HL-60/S4 treated with retinoic acid at 250 ng/mL for 4 days and 3 days (cell line): ENCODE measurements at regions not wholly inside any gene's neighbourhood (a gene's known extent, or its start where the extent isn't known, plus 50 kb on each side); places are given as distances from the start of the nearest gene placed in this dataset.

Experiments
- in situ Hi-C: fragments of 300-500 bp; cut with MboI; formaldehyde crosslinking; loops from 2 replicates; pipeline ENCODE4 v1.7.0; 2022; ENCODE audit warnings: low sequenced_read_pairs

DNA sequence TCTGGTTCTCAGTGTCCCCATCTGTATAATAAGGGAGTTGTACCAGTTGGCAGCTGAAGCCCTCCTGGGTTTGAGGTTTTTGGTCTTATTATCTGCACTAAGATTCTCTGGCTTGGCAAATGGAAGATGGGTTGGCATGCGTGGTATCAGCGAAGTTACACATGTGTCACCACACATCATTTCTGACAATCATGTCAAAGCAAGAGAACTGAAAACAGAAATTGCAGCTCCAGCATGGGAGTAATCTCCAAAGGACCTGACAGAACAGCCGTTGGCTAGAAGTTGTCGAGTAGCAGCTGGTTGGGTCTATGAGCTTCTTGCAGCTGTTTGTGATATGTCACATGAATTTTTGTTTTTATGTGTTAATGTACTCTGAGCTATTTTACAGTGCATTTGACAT is 317.4 kb downstream of the SLC4A3 start:
- in situ Hi-C loops: no loop called here

DNA sequence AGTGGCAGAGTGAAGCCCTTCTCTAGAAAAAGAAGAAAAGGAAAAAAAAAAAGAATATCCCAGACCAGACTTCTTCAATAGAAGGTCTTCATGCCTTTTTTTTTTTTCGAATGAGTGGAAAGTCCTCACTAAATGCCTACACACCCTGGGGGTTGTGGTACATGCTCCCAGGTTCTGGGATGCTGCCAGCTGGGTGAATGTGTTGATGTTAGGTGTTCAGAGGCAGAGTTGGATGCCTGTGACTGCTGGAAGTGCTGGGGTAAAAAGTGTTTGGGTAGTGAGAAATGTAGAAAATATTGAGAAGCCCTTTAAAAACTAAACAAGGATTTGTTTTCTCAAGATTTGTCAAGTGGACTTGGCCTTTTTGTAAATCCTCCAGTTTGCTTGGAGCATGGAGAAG is 318.6 kb downstream of the SLC4A3 start:
- in situ Hi-C loops: no loop called here

DNA sequence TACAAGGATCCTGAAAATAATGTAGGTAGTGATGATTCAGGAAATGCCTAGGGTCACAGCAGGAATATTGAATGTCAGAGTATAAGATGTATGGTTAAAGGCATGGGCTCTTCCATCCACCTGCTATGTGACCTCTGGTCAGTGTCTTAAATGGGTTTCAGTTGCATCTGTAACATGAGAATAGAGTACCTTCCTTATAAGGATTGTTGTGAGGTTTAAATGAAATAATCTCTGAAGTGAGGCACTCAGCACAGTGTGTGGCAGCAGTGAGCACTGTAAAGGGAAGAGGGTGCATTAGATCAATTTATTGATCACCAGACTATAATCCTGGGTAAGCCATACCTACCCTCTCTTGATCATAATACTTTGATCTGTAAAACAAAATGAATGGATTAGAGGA is 319.1 kb downstream of the SLC4A3 start:
- in situ Hi-C loops: no loop called here

DNA sequence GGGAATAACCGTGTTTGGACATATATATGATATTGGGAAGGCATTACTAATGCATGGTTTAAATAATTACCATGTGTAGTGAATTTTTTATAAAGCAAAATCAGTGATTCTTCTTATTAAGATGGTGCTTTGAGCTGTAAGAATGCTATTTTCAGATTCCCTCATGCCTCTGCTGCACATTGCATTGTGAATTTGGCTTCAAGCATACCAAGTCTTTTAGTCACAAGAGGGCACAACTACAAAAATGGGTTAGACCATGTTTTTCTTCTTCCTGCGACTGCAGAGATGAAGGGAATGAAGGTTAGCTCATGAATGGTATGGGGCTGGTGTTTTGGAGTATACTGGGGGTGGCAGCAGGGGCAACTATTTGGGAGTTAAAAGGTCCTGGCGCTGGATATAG is 320.1 kb downstream of the SLC4A3 start:
- in situ Hi-C loops: no loop called here

DNA sequence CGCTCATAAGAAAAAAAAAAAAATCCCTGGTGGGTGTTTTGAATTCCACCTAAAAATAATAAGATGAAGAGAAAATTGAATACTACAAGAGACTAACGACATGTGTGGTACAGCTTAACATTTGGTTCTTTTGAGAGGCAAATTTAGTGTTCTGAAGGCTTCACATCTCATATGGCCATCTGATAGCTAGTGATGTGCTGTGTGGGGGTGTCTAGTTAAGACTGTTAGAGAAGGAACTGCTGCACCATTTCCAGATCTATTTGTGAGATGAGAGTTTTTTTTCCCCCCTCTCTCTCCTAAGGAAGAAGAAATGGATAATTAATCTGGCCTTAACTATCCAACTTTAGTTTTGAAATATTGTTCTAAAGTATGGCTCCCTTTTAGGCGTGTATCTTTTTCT is 321.6 kb downstream of the SLC4A3 start:
- in situ Hi-C loops: no loop called here

DNA sequence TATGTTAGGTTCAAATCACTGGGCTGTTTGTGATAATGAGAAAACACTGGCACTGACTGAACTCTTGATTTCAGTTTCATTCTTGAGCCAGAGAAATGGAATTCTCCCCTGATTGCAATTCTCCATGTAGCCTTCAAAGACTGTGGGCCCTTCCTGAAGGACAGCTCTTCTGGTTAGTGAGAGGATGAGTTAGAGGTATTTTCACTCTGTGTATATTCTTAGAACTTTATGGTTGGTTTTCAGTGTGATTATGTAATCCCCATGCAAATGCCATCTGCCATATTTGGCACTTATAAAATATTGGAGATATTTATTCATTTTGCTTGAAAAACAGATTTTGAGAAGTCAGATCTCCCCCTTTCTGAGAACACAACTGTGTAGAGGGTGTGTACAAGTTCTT is 323.7 kb downstream of the SLC4A3 start:
- in situ Hi-C loops: no loop called here

DNA sequence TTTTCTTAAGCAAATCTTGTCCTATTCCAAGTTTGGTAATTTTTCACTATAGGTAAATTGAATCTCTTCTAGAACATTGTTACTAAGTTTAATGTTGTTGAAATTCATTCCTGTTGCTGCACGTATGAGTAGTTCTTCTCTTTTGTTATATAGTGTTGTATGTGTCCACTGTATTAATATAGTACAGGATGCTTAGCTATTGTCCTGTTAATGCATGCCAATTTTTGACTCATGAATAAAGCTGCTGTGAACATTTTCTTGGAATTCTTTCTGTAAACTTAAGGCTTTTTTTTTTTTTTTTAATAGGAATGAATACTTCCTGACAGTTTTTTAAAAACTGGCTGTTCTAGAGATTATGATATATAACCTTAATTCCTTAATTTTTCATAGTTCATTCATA is 326.9 kb downstream of the SLC4A3 start:
- in situ Hi-C loops: no loop called here

DNA sequence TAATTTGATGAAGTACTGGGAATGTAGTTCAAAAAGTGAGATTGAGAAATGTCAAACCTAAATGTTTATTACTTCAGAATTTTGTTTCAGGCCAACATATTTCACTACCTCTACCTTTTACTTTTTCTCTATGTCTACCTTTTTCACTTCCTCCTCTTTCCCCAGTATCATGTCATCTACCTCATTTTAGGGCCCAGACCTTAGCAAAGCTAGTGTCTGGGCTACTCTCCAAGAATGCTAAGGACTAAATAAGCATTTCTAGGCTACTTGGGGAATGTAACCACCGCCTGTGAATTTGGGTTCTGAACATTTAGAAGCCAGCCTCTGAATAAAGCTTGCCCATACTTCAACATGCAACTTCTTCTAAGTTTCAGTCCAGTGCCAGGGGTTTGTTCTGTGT is 330.4 kb downstream of the SLC4A3 start:
- in situ Hi-C loops: no loop called here

DNA sequence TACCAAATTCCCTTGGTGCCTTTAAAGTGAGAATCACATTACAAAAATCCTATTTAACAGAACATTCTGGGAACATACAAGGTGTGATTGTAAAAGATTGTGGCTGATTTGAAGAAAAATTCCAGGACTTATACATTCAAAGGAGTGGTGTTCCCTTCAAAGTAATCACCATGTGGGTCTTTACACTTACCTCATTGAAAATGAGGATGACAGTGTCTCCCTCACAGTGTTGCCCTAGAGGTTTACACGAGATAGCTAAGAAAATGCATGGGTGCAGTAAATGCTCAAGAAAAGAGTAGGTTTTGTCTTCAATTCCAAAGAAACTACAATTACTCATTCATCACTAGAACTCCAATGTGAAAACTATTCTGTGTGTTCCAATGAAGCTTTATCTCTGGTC is 331.5 kb downstream of the SLC4A3 start:
- in situ Hi-C loops: no loop called here

DNA sequence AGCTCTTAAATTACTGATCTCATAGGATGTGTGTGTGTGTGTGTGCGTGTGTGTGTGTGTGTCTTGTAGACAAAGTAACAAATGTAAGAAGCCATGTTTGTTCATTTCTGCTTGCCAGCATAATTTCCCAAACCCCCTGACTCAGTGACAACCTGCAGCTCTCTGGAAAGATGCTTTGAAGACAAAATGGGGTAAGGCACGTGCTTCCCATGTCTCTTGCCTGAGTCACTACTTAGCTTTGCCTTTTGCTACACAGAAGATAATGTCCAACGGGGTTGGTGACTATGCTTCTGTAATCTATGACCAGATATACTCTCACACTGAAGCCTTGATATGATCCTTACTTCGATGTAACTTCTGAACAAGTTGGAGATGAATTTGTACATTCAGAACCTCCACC is 332.0 kb downstream of the SLC4A3 start:
- in situ Hi-C loops: no loop called here

DNA sequence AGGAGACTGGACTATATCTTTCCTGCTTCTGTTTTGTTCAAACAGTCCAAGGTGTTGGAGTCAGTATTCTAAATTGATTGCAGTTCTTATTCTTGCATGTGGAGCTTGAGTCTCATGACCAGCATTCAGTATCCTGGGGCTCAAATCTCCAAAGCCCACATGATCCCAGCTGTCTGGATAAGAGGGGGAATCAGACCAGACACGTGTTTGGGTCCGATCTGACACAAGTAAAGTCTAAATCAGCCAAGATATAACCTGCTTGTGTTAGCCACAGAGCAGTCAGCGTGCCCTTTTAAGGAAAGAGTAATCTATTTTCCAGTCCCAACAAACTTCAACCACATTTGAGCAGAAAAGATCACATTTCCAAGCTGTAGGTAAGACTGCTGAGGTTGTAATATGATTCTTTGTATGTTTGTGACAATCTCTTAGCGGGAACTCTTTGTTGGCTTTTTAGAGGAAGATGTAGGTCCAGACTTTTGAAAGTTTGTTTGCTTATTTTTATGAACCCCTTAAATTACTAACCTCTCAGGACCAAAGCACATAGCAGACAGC is 334.6 kb downstream of the SLC4A3 start:
- in situ Hi-C loops: no loop called here

DNA sequence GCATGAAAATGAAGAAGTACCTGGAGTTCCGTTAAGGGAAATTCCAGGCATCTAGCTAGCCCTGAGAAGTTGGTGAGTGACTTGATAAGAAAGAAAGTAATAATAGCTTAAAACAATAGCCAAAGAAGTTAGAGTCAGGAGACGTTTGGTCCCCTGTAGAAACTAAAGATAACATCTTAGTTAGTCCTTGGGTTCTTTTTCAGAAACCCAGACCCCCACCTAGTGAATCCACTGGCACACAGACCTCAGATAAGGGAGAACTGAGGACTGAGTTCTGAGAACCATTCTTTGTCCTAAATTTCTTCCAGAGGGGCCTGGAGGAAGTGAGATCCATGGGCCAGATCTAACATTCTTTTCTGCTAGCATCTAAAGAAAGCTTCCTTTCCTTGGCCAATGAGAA is 335.4 kb downstream of the SLC4A3 start:
- in situ Hi-C loops: no loop called here

DNA sequence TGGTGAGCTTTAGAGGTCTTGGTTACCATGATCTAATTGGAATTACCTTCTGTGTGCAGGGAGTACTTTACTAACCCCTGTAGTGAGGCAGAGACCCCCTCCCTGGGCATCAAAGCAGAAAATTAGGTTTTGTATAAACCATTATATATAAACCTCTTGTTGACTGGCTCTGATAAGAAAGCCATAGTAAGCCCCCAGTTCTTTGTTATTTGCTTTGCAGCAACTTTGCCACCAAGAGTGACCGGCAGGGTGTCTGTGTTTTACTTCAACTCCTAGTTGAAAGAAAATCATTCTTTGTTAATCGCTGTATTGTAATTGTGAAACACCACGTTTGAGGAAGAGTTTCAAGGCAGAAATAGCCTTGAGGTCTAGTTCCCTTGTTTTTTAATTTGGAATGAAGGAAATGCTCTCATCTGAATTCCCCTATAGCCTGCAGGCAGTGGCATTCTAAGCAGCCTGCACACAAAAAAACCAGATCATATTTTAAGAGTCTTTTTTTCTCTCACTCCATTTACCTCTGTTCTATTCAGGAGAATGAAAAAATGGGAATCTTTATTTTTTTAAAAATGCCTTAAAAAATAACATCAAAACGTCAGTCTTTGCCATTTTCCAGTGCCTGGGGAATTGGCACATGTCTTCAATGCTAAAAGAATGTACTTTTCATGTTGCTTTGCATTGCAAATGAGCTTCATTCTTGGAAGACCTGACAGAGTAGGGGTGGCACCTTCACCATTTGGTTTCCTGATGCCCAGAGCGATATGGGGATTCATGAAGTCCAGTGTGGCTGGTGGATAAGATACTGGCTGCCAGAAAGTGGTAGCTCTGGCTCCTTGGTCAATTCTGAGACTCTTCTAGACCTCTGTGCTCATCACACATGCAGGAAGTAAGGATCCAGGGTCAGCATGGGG is 338.1 kb downstream of the SLC4A3 start:
- in situ Hi-C loops: no loop called here

DNA sequence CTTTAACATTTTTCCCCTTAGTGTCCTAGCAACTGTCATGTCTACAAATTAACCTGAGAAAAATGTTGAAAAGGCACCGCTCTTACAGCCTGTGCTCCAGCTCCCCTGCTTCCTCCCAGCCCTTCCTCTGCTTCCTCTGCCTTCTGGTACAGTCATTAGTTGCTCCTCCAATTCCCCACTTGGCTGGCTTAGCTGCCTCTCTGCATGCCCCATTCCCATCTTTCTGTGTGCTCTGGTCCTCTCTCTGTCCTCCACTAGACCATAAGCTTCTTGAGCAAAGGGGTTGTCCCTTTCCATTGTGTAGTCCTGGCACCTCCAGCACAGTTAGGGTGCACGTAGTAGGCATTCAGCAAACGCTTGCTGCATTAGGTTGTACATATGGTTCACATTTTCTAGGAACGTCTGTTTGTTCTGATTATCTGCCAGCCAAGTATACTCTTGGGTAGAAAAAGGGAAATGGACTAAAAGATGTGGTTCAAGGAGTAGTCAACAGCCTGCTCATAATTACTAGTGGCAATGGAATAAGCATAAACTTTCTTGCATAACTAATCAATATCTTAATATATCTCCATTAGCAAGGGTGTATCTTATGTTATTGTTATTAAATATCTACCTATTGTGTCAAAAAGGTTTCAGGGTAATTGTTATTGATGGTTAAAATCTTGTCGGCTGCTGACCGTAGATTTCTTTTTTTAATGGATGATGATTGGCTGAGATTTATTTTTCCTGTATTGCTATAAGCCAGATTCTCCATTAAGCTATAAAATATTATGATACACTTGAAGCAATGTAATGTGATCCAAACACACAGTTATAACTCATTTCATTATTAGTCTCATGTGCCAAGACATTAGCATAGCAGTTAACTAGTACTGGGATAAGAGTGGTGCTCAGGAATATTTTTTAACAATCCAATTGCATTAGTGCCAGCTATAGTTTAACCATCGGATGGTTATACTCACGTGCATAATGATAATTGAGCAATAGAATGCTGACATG is 340.1 kb downstream of the SLC4A3 start:
- in situ Hi-C loops: no loop called here

DNA sequence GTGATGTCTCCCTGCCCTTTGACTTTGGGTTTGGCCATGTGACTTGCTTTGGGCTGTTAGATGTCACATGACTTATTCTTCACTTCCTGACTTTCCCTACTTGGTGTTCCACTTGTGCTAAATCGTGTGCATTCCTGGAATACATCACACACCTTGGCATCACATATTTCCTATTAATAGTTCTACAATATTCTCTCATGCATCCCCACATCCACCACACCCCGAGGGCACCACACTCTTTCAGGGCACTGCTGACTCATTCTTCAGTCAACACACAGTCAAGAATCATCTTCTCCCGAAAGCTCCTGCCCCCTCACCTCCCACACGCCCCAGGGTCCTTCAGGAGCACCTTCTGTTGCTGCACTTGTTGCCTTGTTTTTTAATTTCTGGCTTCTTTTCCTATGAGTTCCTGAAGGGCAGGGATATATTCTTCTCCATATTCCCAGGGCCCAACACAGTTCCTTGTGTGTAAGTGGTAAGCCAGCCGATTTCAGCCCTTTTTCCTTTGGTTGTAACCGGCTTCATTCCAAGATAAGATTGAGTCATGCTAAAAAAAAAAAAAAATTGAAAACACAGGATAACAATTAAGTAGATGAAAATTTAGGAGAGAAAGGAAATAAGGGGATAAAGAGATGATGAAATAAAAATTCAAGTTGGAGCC is 341.4 kb downstream of the SLC4A3 start:
- in situ Hi-C loops: no loop called here

DNA sequence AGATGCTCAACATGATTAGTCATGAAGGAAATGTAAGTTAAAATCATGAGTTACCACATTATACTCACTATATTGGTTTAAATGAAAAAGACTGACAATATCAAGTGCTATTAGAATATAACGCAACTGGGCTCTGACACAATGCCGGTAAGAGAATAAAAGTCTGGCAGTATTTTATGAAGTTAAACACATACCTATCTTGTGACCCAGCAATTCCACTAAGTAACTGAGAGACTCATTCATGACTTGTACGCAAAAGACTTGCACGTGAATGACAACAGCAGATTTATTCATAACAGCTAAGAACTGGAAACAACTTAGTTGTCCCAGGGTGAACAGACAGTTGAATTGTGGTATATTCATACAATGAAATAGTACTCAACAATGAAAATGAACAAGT is 342.1 kb downstream of the SLC4A3 start:
- in situ Hi-C loops: no loop called here

DNA sequence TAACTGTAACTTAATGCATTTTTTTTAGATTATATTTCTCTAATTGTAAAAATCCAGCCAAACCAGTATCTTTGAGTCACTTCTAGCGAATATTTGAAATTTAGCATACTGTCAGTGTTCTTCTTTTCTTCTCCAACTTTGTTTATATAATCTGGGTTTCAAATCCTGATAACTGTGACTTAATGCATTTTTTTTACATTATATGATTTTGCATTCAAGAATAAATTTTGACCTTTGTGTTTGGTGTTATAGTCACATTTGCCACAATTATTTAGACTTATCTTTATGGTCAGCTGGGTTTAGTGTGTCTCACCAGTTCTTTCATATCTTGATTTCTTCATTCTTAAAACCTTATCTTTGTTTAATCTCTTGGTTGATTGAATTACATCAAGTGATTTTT is 345.7 kb downstream of the SLC4A3 start:
- in situ Hi-C loops: no loop called here

DNA sequence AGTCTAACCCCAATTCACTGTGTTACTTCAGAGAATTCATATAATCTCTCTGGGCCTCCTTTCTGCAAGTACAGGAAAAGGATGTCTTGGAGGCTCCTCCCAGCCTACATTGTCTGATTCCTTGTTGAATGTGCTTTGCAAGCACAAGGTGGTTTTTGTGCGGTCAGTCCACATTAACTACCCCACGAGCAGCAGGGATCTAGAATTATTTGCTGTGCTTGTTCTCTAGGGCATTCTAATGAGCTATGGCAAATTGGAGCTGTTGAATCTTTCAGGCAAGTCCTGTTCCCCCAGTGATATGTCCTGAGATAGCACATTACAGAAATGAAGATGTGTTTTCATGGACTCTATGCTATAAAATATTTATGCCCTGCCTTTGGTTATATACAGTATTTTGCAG is 349.4 kb downstream of the SLC4A3 start:
- in situ Hi-C loops: no loop called here

DNA sequence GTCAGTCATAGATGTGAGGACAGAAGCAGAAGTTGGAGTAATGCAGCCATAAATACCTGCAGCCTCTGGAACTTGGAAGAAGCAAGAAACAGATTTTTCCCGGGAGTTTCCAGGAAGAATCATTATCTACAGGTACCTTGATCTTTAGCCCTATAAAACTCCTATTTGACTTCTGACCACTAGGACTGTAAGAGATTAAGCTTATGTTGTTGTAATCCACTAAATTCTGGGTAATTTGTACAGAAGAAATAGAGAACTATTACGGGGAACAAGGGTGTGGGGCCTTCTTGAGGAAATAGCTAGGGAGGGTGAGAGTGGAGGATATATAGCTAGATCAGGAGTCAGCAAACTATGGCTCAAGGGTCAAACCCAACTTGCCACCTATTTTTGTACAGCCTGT is 353.2 kb downstream of the SLC4A3 start:
- in situ Hi-C loops: no loop called here

DNA sequence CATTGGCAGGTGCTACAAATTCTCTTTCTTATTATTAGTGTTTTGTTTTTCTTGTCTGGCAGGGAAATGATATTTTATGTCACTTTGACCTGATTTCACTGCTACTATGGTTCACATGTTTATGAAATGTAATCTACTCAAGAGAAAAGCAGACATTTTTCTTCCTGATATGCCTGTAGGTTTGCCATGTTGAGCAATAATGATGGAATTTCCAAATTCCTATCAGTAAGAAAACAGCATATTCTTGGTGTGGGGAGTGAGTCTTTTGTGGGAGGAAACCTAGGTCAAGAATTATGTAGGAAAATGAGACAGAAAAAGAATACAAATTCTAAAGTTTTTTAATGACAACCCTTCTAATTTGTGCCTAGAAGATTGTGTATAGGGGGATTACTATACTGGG is 356.4 kb downstream of the SLC4A3 start:
- in situ Hi-C loops: no loop called here

DNA sequence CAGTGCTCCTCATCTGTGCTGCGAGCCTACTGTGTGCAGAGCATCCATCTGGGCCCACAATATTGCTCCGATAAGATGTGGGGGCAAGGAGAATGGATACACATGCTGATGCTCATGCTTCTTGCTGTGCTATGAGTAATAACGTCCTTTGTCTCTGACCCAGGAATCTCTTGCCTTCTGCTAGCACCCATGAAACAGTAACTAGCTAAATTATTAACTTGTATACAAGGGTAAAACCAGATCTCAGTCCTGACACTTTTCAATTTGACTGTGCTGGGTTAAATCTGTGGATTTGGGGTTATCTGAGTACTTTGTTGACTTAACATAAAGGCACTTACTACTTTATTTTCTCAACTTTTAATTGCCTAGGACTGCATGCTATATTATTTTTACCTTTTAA is 357.6 kb downstream of the SLC4A3 start:
- in situ Hi-C loops: no loop called here
